GM18511 (cell line): ENCODE measurements at regions not wholly inside any gene's neighbourhood (a gene's known extent, or its start where the extent isn't known, plus 50 kb on each side); places are given as distances from the start of the nearest gene placed in this dataset.
"Not testable (repeated sequence)": the region's sequence is repeated elsewhere in the genome, so short reads cannot be mapped to it uniquely, and the experiment has no call there.

ENCODE experiments used
- ATAC-seq: cut with Tn5 transposase; IDR thresholded peaks from one replicate; pipeline ENCODE4 v1.9.1; 2021; ENCODE audit warnings: mild to moderate bottlenecking, moderate library complexity; ENCODE audit not compliant: unreplicated experiment

DNA sequence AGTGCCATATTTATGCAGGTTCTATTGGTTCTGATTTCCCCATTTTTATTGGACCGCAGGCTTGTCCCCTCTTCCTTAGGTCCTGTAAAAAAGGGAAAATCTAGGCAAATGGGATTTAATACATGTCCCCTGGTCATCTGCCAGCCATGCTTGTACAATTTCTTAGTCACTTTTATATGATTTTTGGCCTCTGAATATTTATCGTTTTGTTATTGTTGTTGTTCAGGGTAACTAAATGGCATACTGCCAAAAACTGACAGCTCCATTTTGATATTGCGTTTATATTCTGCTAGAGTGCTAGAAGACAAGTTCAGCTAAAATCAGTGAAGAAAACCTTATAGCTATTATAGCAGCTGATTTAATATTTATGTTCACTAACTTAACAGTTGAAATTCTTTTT lies 770.2 kb upstream of the FAM174A start:
- no peak for ATAC-seq

DNA sequence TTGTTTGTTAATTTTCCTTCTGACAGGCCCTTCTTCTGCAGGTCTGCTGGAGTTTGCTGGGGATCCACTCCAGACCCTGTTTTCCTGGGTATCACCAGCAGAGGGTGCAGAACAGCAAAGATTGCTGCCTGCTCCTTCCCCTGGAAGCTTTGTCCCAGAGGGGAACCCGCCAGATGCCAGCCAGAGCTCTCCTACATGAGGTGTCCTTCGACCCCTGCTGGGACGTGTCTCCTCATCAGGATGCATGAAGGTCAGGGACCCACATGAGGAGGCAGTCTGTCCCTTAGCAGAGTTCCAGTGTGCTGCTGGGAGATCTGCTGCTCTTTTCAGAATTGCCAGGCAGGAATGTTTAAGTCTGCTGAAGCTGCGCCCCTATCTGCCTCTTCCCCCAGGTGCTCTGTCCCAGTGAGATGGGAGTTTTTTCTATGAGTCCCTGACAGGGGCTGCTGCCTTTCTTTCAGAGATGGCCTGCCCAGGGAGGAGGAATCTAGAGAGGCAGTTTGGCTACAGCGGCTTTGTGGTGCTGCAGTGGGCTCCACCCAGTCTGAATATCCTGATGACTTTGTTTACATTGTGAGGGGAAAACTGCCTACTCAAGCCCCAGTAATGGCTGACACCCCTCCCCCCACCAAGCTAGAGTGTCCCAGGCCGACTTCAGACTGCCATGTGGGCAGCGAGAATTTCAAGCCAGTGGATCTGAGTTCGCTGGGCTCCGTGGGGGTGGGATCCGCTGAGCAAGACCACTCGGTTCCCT lies 772.0 kb upstream of the FAM174A start:
- ATAC-seq: no peak

DNA sequence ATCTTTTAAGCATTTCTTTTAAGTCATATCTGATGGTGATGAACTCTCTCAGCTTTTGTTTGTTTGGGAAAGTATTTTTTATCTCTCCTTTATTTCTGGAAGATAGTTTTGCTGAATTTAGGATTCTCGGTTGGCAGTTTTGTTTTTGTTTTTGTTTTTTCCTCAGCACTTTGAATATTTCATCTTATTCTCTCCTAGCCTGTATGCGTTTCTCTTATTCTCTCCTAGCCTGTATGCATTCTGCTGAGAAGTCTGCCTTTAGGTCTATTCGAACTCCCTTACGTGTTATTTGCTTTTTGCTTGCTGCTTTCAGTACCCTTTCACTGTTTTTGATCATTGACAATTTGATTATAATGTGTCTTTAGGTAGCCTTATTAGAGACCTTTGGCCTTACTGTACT lies 787.8 kb upstream of the FAM174A start:
- ATAC-seq: no peak

DNA sequence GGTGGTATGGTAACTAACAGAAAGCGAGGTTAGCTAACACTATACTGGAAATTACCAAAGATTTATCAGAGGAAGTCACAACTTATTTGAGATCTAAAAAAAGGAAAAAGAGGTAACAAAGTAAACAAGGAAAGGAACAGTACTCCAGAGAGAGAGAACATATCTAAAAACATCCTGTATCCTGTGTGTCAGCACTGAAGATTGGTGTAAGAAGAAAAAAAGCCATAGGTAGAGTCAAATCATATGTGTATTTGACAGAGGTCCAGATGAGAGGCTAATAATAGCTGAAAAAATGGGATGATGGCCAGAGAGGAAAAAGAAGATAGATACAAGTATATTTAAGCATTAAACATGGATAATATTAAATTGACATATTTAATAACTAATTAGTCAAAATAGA lies 802.0 kb upstream of the FAM174A start:
- ATAC-seq: not testable (repeated sequence)

DNA sequence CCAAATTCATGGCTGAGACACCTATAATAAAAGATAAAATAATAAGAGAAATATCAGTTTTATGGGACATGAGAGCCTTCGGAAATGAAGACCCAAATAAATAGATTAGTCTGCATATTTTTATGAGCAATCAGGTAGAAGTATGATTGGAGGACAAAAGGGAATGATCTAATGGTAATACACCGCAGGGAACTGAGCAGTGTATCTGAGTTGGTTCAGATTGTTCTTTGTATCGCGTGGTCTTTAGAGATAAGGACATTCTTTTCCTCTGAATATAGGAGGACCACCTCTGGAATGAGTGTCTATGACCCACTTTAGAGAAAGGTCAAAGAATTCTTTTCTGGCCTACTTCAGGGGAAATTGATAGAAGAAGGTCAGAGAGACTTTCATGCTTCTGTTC lies 801.8 kb upstream of the CHD1 start:
- ATAC-seq: not testable (repeated sequence)

DNA sequence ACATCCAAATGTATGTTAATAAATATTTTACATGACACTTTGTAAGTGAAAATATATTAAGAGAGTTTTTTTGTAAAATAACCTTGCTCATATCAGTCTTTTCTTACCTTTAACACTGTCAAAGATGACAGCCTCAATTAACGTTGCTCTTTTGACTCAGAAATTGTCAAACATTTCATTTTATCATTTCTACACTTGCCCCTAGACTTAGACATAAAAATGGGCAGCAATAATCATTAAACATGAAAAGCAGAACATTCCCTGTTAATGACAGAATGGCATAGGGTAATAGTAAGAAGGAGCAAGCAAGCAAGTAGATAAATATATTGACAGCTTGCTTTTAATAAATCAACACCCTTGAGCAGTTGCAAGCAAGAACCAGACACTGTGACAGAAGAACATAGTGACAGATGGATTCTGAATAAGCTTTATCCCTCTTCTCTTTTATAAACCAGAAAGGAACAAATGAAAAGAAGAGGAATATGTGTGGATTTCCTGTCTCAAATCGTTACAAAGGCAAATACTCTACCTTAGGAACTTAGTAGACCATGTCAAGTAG lies 796.0 kb upstream of the CHD1 start:
- no peak for ATAC-seq

DNA sequence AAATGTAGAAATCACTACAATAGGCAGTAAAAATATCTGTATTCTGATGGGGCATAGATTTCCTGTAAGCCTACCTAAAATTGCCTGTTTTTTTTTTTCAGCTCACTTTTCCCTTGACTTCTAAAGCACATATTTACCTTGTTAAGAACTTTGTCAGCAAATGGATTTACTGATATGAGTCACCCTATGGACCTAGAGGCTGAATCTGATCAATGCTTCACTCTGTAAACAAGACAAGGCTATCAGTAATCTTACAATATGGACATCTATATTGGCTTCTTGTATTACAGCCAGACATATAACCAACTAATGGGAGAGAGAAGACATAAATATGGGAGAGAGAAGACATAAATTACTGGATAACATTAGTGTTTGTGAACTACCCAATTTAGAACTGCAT lies 792.7 kb upstream of the CHD1 start:
- ATAC-seq: no peak

DNA sequence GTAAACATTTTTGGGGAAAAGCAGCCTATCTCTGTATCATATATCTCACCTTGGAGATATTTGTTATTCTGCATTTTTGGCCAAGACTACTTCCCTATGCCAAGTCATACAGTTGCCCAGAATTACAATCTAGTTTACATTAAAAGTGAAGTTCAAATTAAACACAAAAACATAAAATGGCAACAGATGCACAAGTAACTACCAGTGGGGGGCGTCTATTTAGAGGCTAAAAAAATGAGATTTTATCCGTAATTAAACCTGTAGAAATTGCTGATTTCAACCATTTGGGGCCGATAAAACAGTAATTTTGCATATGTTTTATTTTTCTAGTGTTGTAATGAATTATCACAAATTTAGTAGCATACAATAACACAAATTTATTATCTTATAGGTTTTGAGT lies 787.1 kb upstream of the CHD1 start:
- ATAC-seq: no peak

DNA sequence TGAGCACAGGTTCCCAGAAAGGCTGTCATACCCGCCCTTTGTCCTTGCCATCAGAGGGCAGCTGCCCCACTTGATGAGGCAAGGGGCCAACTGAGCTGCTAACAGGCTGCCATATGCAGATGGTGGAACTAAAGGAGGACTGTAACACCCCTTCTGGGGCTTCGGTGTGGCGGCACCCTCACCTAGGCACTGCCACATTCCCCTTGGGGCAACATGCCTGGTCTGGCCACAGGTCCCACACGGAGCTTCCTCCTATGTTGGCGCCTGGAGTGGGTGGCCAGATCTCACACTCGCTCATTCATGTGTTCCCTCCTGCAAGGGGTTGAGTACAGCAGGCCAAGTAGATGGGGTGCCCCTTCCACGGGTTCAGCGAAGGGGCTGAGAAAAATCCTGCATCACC lies 777.4 kb upstream of the CHD1 start:
- ATAC-seq: no peak

DNA sequence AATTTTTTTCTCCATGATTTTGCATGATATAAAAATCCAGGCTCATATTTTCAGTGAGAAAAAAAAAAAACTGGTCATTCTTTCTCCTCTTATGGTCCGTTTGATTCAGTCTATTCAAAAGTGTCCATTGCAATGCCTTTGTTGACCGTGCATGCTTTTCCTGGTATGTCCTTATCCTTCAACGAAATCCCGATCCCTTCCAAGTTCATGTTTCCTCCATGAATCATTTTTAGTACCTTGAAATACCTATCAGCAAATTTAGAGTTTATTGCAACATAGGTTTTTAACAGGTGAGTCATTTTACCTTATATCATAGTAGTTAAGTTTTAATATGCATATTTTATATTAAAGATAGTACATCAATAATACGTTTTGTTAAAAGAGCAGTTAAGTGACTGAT lies 773.8 kb upstream of the CHD1 start:
- ATAC-seq: no peak

DNA sequence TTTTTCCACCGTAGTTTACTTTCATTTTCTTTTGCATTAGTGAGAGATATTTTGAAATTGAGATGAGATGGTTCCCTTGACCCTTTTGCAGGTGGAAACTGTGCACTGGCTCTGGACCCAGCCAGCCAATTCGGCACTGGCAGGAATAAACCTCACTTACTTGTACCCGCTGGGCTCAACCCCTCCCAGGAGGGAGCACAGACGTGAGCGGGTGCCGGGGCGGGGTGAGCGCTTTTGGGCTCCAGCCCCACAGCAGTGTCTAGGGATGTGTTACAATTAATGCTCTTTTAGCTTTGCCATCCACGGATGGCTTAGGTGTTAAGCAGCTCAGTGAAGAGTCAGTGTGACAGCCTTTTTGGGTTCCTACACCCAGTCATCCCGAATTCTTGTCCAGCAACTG lies 766.1 kb upstream of the CHD1 start:
- ATAC-seq: no peak

DNA sequence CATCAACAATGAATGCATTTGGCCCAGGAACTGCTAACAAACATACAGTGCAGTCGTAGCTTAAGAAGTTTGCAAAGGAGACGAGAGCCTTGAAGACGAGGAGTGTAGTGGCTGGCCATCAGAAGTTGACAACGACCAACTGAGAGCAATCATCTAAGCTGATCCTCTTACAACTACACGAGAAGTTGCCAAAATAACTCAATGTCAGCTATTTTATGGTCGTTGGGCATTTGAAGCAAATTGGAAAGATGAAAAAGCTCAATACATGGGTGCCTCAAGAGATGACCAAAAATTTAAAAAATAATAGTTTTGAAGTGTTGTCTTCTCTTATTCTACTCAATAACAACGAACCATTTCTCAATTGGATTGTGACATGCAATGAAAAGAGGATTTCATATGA lies 757.7 kb upstream of the CHD1 start:
- no peak for ATAC-seq

DNA sequence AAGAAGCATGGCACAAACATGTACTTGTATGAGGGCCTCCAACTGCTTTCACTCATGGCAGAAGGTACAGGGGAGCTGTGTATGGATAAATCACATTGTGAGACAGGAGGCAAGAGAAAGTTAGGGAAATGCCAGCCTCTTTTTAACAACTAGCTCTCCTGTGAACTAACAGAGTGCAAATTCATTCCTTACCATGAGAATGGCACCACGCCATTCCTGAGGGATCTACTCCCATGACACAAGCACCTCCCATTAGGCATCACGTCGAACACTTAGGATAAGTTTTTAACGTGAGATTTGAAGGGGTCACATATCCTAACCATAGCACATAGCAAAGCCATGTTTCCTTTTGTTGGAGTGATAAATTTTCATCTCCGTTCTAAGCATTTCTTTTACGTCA lies 747.2 kb upstream of the CHD1 start:
- no peak for ATAC-seq

DNA sequence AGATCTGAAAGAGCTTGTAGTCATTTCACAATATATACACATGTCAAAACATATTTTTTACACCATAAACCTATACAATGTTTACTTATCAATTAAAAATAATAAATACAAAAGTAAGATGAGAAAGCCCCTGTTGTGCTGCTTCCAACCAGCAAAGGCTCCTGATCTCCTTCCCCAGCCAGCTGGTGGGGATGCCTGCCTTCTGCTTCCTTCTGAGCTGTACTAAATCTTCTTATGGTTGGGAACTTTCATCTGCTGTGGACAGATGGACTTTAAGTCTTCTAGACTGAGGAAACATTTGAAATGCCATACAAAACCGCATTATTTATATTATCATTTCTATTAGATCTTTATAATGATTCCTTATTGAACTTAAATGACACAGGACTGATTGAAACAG lies 745.3 kb upstream of the CHD1 start:
- ATAC-seq: no peak

DNA sequence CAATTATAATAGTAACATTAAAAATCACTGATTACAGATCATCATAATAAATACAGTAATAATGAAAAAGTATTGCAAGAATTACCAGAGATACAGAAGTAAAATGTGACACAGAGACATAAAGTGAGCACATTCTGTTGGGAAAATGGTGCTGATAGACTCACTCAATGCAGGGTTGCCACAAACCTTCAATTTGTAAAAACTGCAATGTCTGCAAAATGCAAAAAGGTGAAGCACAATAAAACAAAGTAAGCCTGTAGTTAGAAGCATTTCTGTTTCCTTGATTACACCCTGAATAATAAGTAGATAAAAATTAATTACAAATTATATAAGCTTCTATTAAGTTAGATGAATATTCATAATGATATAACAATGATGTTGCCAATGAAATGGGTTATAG lies 736.2 kb upstream of the CHD1 start:
- no peak for ATAC-seq

DNA sequence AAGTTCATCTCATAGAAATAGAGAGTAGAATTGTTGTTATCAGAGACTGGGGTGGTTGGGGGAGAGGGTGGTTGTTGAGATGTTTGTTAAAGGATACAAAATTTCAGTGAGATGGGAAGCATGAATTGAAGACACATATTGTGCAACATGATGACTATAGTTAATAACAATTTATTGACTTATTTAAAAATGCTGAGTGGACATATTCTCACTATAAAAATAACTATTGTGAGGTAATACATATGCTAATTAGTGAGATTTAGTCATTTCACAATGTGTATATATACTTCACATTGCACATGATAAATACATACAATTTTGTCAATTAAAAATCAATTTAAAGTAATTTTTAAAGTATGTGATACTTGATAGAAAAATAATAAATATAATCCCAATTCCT lies 722.5 kb upstream of the CHD1 start:
- ATAC-seq: no peak

DNA sequence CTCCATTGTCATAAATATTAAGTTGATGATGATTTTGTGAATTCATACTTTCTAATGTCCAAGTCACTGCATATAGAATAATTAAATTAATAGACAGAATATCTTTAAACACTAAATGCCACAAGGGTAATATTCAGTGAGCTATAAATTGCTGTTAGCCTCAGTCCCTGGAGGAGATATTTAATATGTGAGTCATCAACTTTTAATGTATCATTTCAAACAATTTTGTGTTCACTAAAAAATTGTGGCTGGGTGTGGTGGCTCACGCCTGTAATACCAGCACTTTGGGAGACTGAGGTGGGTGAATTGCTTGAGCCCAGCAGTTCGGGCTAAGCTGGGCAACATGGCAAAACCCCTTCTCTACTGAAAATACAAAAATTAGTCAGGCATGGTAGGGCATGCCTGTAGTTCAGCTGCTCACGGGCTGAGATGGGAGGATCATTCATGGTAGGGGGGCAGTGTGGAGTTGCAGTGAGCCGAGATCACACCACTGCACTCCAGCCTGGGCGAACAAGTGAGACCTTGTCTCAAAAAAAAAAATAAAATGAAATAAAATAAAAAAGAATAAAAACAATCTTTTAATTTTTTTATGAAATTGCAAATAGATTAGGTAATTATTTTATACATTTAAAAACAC lies 717.3 kb upstream of the CHD1 start:
- no peak for ATAC-seq

DNA sequence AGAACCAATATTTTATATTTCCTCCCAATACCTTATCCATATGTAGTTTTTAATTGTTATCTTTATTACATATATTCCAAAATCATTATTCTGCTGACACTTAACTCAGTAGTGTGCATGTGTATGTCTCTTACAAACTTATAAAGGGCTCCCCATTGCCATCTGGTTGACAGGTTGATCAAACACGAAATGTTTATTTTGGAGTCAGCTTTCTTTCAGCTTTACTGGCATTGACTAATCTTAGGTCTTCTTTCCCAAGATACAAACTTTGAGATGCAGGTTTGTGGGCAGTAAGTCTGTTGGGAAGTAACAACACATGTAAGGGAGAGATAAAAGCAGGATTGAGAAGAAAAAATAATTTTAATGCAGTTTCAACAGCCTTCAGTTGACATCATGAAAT lies 716.0 kb upstream of the CHD1 start:
- ATAC-seq: no peak

DNA sequence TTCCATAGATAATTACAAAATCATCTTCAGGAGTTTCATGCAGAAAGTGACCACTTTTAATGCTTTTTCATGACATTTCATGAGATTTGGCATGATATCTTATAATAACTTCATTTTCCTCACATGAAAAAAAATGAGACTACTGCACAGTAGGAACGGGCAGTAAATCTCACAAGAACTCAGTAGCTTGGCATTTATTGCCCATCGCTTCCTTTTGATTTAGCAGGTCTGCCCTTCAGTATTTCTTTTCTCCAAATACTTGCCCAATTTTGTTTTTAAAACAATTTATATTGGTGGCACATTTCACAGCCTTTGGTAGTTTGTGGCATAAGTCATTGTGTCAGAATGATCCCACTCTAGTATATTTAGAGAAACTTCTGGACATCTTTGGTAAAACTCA lies 711.8 kb upstream of the CHD1 start:
- ATAC-seq: no peak

DNA sequence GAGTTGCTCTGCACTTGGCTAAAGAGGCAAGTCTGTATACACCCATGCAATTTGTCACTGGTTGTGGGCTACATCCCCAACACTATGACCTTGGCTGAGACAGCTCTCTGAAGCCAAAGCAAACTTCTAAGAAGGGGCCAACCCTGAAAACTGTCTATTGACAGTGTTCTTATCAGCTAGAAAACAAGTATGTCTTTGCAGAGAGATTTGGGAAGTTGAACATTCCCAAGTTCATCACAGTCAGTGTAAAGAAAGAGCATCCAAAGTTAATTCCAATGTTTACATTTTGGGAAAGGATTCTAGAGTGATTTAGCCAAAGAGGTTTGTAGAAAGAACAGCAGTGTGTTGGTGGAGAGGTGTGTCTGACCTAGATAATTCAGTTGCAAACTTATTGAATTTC lies 711.1 kb upstream of the CHD1 start:
- no peak for ATAC-seq

DNA sequence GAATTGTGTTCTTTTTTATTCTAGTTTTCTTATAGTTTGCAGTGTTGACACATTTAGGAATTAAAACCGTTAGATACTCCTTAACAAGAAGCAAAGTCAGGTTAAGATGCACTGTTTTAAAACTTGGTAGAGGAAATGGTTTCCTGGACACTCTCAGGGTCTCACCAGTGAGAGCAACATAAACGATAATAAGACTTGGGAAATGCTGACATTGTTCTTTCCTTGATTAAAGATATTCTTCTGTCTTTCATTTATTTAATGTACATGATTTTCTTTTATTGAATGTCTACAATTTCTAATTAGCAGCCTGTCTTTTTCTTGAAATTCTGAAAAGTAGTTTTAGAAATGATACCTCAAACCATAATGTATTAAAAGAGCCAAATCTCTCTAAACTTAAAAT lies 707.9 kb upstream of the CHD1 start:
- no peak for ATAC-seq

DNA sequence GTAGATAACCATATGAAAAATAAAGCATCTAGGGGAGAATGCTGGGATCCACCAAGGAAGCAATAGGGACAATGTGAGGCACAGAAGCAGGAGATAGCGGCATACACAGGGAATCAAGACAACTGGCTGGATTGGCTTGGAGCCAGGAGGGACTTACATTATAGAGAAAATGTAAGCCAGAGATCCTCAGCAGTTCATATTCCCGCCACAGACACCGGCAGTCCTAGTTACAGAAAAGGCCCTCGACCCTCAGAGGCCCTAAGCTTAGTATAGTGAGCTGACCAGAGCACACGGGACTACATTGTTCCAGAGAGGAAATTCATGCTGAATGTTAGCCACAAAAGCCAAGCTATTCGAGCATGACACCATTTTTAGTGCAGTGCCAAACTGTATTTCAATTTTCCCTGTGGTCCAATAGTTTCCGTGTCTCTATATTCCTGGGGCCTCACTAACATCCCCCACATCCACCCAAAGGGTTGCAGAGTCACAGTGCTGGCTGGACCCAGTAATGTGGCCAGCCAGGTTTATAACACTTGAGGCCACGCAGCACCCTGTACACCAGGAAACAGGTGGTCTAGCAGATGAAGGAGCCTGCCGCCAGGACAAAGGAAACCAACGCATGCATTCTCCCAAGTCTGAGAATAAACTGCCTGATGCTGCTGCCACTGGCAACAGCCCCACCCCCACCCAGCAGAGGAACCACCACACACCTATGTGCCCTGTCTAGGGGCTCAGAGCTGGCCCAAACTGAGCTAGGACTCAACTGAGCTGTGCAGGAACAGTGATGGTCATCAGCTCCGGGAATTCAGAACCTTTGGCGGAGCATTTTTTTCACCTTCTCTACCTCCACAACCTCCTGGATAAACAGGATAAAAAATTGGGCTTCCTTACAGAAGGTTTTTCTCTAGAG lies 693.2 kb upstream of the CHD1 start:
- ATAC-seq: no peak
